Progenitor cell of endocrine pancreas (in vitro differentiated cells): ENCODE measurements at regions not wholly inside any gene's neighbourhood (a gene's known extent, or its start where the extent isn't known, plus 50 kb on each side); places are given as distances from the start of the nearest gene placed in this dataset.

ENCODE experiments used
- DNase-seq: peaks from one replicate; pipeline ENCODE4 v3.0.0; 2021; ENCODE audit warnings: low spot score; ENCODE audit not compliant: unreplicated experiment
- H3K27ac Mint-ChIP-seq: 2 replicates; pipeline ENCODE4 v1.8.0; 2021; ENCODE audit warnings: mild to moderate bottlenecking, moderate library complexity, mixed read lengths
- H3K27me3 Mint-ChIP-seq: 2 replicates; pipeline ENCODE4 v1.8.0; 2021; ENCODE audit warnings: mixed read lengths
- H3K36me3 Mint-ChIP-seq: 2 replicates; pipeline ENCODE4 v1.8.0; 2022; ENCODE audit warnings: mixed read lengths; ENCODE audit not compliant: insufficient read depth
- H3K4me1 Mint-ChIP-seq: 2 replicates; pipeline ENCODE4 v1.8.0; 2021; ENCODE audit warnings: low read depth, mixed read lengths
- H3K4me3 Mint-ChIP-seq: 2 replicates; pipeline ENCODE4 v1.8.0; 2021; ENCODE audit warnings: low read depth, mild to moderate bottlenecking, moderate library complexity, mixed read lengths
- H3K9me3 Mint-ChIP-seq: 2 replicates; pipeline ENCODE4 v1.8.0; 2021; ENCODE audit warnings: low read depth, mixed read lengths
- TF ChIP-seq, protein P1 (sequence below): fragments of 200-600 bp; sonication (generic); IDR thresholded peaks from one replicate; pipeline ENCODE4 v1.5.0; 2021; ENCODE audit warnings: antibody characterized with exemption, mild to moderate bottlenecking; ENCODE audit not compliant: unreplicated experiment

- peaks cover 3% of the 10 kb centered on the region for H3K27me3 Mint-ChIP-seq
- H3K4me1 Mint-ChIP-seq = peaks cover 2% of the 10 kb centered on the region
- TF ChIP-seq, protein P1, sequence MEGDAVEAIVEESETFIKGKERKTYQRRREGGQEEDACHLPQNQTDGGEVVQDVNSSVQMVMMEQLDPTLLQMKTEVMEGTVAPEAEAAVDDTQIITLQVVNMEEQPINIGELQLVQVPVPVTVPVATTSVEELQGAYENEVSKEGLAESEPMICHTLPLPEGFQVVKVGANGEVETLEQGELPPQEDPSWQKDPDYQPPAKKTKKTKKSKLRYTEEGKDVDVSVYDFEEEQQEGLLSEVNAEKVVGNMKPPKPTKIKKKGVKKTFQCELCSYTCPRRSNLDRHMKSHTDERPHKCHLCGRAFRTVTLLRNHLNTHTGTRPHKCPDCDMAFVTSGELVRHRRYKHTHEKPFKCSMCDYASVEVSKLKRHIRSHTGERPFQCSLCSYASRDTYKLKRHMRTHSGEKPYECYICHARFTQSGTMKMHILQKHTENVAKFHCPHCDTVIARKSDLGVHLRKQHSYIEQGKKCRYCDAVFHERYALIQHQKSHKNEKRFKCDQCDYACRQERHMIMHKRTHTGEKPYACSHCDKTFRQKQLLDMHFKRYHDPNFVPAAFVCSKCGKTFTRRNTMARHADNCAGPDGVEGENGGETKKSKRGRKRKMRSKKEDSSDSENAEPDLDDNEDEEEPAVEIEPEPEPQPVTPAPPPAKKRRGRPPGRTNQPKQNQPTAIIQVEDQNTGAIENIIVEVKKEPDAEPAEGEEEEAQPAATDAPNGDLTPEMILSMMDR = no peak
- no peak overlapping the region for H3K4me3 Mint-ChIP-seq
- DNase-seq = no peak
- H3K36me3 Mint-ChIP-seq = no peaks in the 10 kb centered on the region
- no peak overlapping the region for H3K27ac Mint-ChIP-seq
- H3K9me3 Mint-ChIP-seq = no peaks in the 10 kb centered on the region
Observed at GRCh38 chr5:32842813-32843530, 131.9 kb downstream of the NPR3 start.

GRCh38 chr5:32843531-32843895 lies 132.4 kb downstream of the NPR3 start:
- Mint-ChIP-seq H3K4me3 (no peak overlapping the region), H3K4me1 (peaks cover 2% of the 10 kb centered on the region), H3K36me3 (no peaks in the 10 kb centered on the region), H3K27me3 (peaks cover 3% of the 10 kb centered on the region), H3K27ac (no peak overlapping the region), H3K9me3 (no peaks in the 10 kb centered on the region)
- TF ChIP-seq, protein P1 = no peak
- no peak for DNase-seq

GRCh38 chr5:32845171-32845570 lies 134.1 kb downstream of the NPR3 start:
- Mint-ChIP-seq H3K36me3 (no peaks in the 10 kb centered on the region), H3K4me3 (no peak overlapping the region), H3K27me3 (peaks cover 10% of the 10 kb centered on the region), H3K4me1 (peaks cover 2% of the 10 kb centered on the region), H3K27ac (no peak overlapping the region), H3K9me3 (no peaks in the 10 kb centered on the region)
- no peak for DNase-seq
- TF ChIP-seq, protein P1 = no peak

DNA sequence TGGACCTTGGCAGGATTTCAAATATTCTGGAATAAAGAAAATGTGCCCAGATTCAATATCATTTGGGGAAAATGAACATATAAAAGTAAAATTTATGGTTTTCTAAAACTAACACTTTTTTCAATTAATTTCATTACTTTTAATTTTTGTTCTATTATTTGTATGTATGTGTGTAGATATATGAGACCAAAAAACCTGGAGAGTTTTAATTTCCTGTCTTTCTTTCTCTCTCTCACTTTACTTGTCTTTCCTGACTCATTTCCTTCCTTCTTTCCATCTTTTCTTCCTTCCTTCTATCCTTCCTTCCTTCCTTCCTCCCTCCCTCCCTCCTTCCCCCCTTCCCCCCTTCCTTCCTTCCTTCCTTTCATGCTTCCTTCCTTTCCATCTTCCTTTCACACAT lies 137.0 kb downstream of the NPR3 start:
- TF ChIP-seq, protein P1 = no peak
- Mint-ChIP-seq H3K27ac (no peak overlapping the region), H3K9me3 (no peaks in the 10 kb centered on the region), H3K4me1 (peaks cover 2% of the 10 kb centered on the region), H3K36me3 (no peaks in the 10 kb centered on the region), H3K4me3 (no peak overlapping the region), H3K27me3 (peaks cover 13% of the 10 kb centered on the region)
- DNase-seq = no peak

GRCh38 chr5:32848681-32849080 lies 137.6 kb downstream of the NPR3 start:
- TF ChIP-seq, protein P1 = no peak
- H3K4me3 Mint-ChIP-seq = no peak overlapping the region
- no peaks in the 10 kb centered on the region for H3K36me3 Mint-ChIP-seq
- no peak overlapping the region for H3K27ac Mint-ChIP-seq
- no peak for DNase-seq
- no peaks in the 10 kb centered on the region for H3K9me3 Mint-ChIP-seq
- peaks cover 2% of the 10 kb centered on the region for H3K4me1 Mint-ChIP-seq
- peaks cover 13% of the 10 kb centered on the region for H3K27me3 Mint-ChIP-seq
